LNCaP clone FGC (cell line): ENCODE measurements at regions not wholly inside any gene's neighbourhood (a gene's known extent, or its start where the extent isn't known, plus 50 kb on each side); places are given as distances from the start of the nearest gene placed in this dataset.
"Not testable (repeated sequence)": the region's sequence is repeated elsewhere in the genome, so short reads cannot be mapped to it uniquely, and the experiment has no call there.

Source experiments
- DNase-seq: peaks from one replicate; pipeline ENCODE4 v3.0.0-alpha.2; 2011; ENCODE audit warnings: low read depth
- H3K4me3 ChIP-seq: 2 replicates; pipeline ENCODE4 v1.5.1; 2011; ENCODE audit warnings: mild to moderate bottlenecking, low read depth, low read length, control low read depth
- TF ChIP-seq, protein P1 (sequence below): IDR thresholded peaks from 2 replicates; pipeline ENCODE4 v1.5.1; 2012; ENCODE audit warnings: mild to moderate bottlenecking; ENCODE audit not compliant: control insufficient read depth, insufficient read depth; ENCODE audit errors: extremely low read depth

DNA sequence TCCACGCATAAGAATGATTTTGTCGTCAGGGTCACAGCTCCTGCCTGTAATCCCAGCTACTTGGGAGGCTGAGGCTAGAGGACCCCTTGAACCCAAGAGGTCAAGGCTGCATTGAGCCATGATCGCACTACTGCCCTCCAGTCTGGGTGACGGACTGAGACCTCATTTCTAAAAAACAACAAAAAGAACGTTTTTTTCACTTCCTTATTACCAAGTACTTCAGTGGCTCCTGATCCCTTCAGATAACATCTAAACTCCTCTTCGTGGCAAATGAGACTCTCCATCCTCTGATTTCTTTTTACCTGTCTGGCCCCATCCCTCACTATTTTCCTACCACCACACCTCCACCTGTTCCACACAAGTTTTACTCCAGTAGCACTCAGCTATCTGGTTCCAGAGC is 105.4 kb upstream of the TLK1 start:
- TF ChIP-seq, protein P1, sequence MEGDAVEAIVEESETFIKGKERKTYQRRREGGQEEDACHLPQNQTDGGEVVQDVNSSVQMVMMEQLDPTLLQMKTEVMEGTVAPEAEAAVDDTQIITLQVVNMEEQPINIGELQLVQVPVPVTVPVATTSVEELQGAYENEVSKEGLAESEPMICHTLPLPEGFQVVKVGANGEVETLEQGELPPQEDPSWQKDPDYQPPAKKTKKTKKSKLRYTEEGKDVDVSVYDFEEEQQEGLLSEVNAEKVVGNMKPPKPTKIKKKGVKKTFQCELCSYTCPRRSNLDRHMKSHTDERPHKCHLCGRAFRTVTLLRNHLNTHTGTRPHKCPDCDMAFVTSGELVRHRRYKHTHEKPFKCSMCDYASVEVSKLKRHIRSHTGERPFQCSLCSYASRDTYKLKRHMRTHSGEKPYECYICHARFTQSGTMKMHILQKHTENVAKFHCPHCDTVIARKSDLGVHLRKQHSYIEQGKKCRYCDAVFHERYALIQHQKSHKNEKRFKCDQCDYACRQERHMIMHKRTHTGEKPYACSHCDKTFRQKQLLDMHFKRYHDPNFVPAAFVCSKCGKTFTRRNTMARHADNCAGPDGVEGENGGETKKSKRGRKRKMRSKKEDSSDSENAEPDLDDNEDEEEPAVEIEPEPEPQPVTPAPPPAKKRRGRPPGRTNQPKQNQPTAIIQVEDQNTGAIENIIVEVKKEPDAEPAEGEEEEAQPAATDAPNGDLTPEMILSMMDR = no peak
- DNase-seq = no peak
- no peak overlapping the region for H3K4me3 ChIP-seq

DNA sequence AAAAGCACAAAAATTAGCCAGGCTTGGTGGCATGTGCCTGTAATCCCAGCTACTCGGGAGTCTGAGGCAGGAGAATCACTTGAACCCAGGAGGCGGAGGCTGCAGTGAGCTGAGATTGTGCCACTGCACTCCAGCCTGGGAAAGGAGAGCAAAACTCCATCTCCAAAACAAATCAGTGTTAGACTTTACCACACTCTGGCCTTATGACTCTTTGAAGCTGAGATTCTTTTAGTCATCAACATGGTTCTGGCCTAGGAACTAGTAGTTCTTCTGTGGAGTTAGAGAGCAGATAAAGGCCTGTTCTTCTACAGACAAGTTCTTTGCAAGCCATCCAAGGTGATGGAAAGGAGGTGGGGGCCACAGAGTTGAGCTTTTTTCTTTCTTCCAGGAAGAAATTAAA is 100.8 kb upstream of the TLK1 start:
- not testable (repeated sequence) for DNase-seq, H3K4me3 ChIP-seq

DNA sequence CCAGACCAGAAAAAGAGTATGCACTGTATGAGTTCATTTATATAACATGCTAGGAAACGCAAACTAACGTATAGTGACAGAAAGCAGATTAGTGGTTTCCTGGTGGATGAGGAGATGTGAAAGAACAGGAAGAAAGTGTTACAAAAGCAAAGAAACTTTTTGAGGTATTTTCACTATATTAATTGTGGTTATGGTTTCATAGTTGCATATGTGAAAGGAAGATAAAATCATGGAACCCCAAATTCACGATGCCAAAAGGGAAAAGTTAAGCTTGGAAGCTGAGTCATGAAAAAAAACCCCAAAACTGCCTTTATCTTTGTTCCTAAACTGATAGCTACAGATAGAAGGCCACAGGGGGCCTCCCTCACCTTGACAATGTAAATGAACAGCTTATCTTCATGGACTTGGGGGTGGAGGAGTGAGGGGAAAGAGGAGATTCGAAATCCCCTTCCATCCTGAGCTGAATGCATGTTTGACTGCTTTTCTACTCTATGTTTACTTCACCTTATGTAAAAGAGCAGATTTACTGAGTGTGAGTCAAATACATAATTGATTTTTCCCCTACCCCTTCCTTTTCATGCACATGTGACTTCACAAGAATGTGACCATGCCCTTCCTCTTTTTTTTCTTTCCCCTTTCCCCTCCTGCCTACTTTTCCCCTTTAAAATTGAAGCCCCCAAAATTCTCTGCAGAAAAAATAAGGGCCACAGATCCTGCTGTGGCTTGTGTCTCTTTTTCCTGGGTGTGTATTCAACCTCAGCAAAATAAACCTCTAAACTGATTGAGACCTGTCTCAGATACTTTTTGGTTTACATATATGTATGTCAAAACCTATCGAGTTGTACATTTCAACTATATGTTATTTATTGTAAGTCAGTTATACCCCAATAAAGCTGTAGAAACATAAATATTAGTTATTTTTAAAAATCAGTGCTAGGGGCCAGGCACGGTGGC is 100.1 kb upstream of the TLK1 start:
- H3K4me3 ChIP-seq = no peak overlapping the region
- TF ChIP-seq, protein P1 = no peak
- no peak for DNase-seq

DNA sequence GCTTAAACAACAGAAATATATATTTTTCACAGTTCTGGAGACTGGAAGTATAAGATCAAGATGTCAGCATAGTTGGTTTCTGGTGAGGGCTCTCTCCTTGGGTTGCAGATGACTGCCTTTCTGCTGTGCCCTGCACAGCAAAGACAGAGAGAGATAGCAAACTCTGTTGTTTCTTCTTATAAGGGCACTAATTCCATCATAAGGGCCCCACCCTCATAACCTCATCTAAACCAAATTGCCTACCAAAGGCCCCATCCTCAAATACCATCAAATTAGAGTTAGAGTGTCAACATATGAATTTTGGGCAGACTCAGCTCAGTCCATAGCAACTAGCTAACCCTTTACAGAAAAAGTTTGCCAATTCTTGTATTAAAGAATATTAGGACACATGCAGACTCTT is 94.0 kb upstream of the TLK1 start:
- no peak for DNase-seq
- TF ChIP-seq, protein P1 = no peak
- H3K4me3 ChIP-seq = no peak overlapping the region

DNA sequence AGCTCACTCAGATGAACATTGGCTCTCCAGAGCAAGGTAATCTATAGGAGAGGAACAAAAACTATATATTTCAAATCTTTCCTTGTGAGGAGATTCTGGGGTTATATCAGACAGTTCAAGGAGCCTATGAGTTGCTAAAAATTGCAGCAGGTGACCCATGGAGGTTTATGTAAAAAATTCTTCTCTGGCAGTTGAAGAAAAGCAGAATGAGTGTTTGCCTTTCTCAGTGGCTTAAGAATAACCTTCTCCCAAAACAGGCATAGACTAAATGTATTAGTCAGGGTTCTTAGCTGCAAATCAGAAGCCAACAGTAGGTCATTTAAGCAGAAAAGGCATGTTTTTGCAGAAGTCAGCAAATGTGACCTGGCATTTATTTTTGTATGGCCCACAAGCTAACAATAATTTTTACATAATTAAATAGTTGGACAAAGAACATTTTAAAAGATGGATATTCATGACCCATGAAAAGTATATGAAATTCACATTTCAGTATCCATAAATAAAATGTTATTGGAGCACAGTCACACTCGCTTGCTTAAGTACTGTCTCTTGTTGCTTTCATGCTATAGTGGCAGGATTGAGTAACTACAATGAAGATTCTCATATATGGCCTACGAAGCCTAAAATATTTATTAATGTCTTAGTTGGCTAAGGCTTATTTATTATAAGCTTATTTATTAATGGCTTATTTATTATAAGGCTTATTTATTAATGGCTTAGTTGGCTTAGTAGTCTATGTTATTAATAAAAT is 93.4 kb upstream of the TLK1 start:
- TF ChIP-seq, protein P1 = no peak
- DNase-seq = no peak
- no peak overlapping the region for H3K4me3 ChIP-seq

DNA sequence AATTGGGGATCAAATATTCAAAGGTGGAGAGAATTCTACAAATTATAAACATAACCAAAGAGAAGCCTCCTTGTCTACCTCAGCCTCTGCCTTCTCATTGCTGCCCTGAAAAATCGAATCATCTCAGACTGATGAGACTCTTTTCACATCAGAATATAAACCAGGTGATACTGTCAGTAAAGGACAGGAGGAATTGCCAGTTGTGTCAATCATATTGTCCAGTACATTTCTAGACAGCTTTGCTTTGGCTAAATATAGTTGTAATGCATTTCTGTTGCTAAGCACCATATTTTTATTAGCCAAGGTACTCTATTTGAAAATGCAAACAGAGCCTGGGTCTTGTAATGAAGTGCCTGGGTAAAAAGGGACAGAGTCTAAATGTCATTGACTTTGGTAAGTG is 92.6 kb upstream of the TLK1 start:
- TF ChIP-seq, protein P1 = no peak
- no peak for DNase-seq

DNA sequence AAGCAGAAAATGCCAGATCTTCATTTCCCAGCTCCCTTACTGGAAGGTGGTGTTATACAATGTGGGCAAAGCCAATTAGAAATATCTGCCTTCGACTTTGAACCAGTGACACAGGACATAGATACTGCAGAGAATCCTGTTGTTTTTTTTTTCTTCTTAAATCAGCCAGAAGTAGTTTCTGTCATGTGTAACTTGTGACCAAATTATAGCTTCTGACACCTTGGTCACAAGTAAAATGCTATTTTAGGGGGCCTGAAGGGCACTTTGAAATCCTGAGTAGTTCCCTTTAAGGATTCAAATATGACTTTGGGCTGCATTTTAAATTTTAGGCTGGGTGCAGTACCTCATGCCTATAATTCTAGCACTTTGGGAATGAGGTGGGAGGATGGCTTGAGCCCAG is 89.0 kb upstream of the TLK1 start:
- no peak overlapping the region for H3K4me3 ChIP-seq
- TF ChIP-seq, protein P1 = no peak
- DNase-seq = no peak

More for the DNA sequence above, 92.6 kb upstream of the TLK1 start:
- no peak overlapping the region for H3K4me3 ChIP-seq
